Keratinocyte (primary cell): ENCODE measurements at regions not wholly inside any gene's neighbourhood (a gene's known extent, or its start where the extent isn't known, plus 50 kb on each side); places are given as distances from the start of the nearest gene placed in this dataset.

Experiments
- DNase-seq: peaks from one replicate; pipeline ENCODE4 v3.0.0-alpha.2; 2011; ENCODE audit warnings: low read depth, missing footprints, low spot score
- FAIRE-seq: peaks from 2 replicates; lab custom pipeline; 2011; peaks lifted over from hg19 to GRCh38; lab: Jason Lieb, UNC
- H2AFZ ChIP-seq: 2 replicates; pipeline ENCODE4 v1.6.0; 2012; ENCODE audit warnings: low read length, control low read depth, inconsistent platforms; ENCODE audit not compliant: control insufficient read depth
- H3K27ac ChIP-seq: 2 replicates; pipeline ENCODE4 v1.5.1; 2011; ENCODE audit warnings: low read length; ENCODE audit not compliant: control insufficient read depth, insufficient read depth
- H3K27me3 ChIP-seq: 3 replicates; pipeline ENCODE4 v1.6.0; 2011; ENCODE audit warnings: low read length; ENCODE audit not compliant: control insufficient read depth, insufficient read depth; ENCODE audit errors: extremely low read depth
- H3K36me3 ChIP-seq, 2 experiments: 2 replicates in 1 of 2; 3 replicates in 1 of 2; pipeline ENCODE4 v1.5.1; 2011; ENCODE audit warnings: low read length in 2 of 2, mild to moderate bottlenecking in 1 of 2; ENCODE audit not compliant: control insufficient read depth in 2 of 2, insufficient read depth in 2 of 2; ENCODE audit errors: extremely low read depth in 1 of 2
- H3K4me1 ChIP-seq: 3 replicates; pipeline ENCODE4 v1.5.1; 2011; ENCODE audit warnings: low read length; ENCODE audit not compliant: control insufficient read depth, insufficient read depth; ENCODE audit errors: extremely low read depth
- H3K4me2 ChIP-seq: 3 replicates; pipeline ENCODE4 v1.6.0; 2011; ENCODE audit warnings: low read depth, low read length; ENCODE audit not compliant: control insufficient read depth, insufficient read depth; ENCODE audit errors: extremely low read depth
- H3K4me3 ChIP-seq, 3 experiments: fragments of 200-600 bp in 1 of 3; sonication (generic) in 1 of 3; 2 replicates in 2 of 3; 3 replicates in 1 of 3; pipeline ENCODE4 v1.5.1; 2011 to 2016; ENCODE audit warnings: low read length in 3 of 3, mild to moderate bottlenecking in 3 of 3, control low read depth in 2 of 3, inconsistent platforms in 1 of 3, low read depth in 1 of 3, mixed read lengths in 1 of 3, mixed run types in 1 of 3, moderate library complexity in 1 of 3; ENCODE audit not compliant: control insufficient read depth in 2 of 3, insufficient read depth in 2 of 3; ENCODE audit errors: extremely low read depth in 1 of 3
- H3K79me2 ChIP-seq: 2 replicates; pipeline ENCODE4 v1.6.0; 2012; ENCODE audit warnings: low read length; ENCODE audit not compliant: control insufficient read depth, insufficient read depth
- H3K9ac ChIP-seq: 3 replicates; pipeline ENCODE4 v1.6.0; 2011; ENCODE audit warnings: low read length; ENCODE audit not compliant: control insufficient read depth, insufficient read depth; ENCODE audit errors: extremely low read depth
- H3K9me1 ChIP-seq: 3 replicates; pipeline ENCODE4 v1.6.0; 2011; ENCODE audit warnings: low read length; ENCODE audit not compliant: control insufficient read depth, insufficient read depth; ENCODE audit errors: extremely low read depth
- H3K9me3 ChIP-seq: 2 replicates; pipeline ENCODE4 v1.5.1; 2012; ENCODE audit warnings: low read depth, low read length; ENCODE audit not compliant: control insufficient read depth
- H4K20me1 ChIP-seq: 3 replicates; pipeline ENCODE4 v1.6.0; 2011; ENCODE audit warnings: low read length; ENCODE audit not compliant: control insufficient read depth, insufficient read depth; ENCODE audit errors: extremely low read depth
- EZH2 ChIP-seq: IDR thresholded peaks from one replicate; pipeline ENCODE4 v1.6.1; 2012; ENCODE audit warnings: inconsistent platforms, mild to moderate bottlenecking, low read length, moderate library complexity
- dilution Hi-C: fragments of 300-500 bp; cut with MboI; formaldehyde crosslinking; loops from one replicate; pipeline ENCODE4 v1.7.0; 2020; ENCODE audit warnings: low sequenced_read_pairs; ENCODE audit not compliant: extremely low pct_ligation_motif_present
- TF ChIP-seq, protein P1 (sequence below), 3 experiments: IDR thresholded peaks in 1 of 3; conservative IDR thresholded peaks in 1 of 3; optimal IDR thresholded peaks in 1 of 3; 2 replicates in 2 of 3; 3 replicates in 1 of 3; pipeline versions ENCODE3 to v1.5.1; 2011; ENCODE audit warnings: low read length in 3 of 3, mild to moderate bottlenecking in 3 of 3, moderate library complexity in 2 of 3, control low read depth in 1 of 3, inconsistent platforms in 1 of 3; ENCODE audit not compliant: insufficient read depth in 2 of 3; ENCODE audit errors: extremely low read depth in 1 of 3

DNA sequence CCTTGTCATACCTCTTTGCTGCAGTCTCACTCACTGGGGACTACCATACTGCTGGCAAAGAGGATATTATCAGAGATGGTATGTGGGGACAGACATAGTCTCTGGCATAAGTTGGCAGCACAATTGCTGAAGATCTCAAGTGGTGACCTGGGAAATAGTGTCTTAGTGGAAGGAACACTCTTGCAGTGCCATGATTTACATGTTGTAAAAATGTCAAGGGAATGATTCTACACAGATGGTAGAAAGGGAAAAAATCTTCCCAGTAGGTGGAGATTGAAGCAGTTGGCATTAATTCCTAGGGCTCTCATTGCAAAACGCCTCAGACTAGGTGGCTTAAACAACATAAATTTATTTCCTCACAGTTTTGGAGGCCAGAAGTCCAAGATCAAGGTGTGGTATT is 662.2 kb downstream of the DHX35 start:
- H3K9me1 ChIP-seq, result no peaks in the 10 kb centered on the region
- H3K4me2 ChIP-seq, result no peak overlapping the region
- no peak overlapping the region for H3K4me3 ChIP-seq
- TF ChIP-seq, protein P1, sequence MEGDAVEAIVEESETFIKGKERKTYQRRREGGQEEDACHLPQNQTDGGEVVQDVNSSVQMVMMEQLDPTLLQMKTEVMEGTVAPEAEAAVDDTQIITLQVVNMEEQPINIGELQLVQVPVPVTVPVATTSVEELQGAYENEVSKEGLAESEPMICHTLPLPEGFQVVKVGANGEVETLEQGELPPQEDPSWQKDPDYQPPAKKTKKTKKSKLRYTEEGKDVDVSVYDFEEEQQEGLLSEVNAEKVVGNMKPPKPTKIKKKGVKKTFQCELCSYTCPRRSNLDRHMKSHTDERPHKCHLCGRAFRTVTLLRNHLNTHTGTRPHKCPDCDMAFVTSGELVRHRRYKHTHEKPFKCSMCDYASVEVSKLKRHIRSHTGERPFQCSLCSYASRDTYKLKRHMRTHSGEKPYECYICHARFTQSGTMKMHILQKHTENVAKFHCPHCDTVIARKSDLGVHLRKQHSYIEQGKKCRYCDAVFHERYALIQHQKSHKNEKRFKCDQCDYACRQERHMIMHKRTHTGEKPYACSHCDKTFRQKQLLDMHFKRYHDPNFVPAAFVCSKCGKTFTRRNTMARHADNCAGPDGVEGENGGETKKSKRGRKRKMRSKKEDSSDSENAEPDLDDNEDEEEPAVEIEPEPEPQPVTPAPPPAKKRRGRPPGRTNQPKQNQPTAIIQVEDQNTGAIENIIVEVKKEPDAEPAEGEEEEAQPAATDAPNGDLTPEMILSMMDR (optimal IDR thresholded peaks at IDR 0.05 in 1 of 3, IDR thresholded peaks at IDR 0.05 in 1 of 3, conservative IDR thresholded peaks at IDR 0.05 in 1 of 3; ENCODE audit: extremely low read depth in 1 of 3, insufficient read depth in 2 of 3, low read length in 3 of 3), result no peak
- TF ChIP-seq EZH2, result no peak
- no peaks in the 10 kb centered on the region for H3K9me3 ChIP-seq
- no peak overlapping the region for H2AFZ ChIP-seq
- no peak for FAIRE-seq
- dilution Hi-C loops, result no loop called here
- no peak for DNase-seq
- no peak overlapping the region for H3K27ac ChIP-seq
- H3K27me3 ChIP-seq, result no peaks in the 10 kb centered on the region
- H3K9ac ChIP-seq, result no peak overlapping the region
- no peaks in the 10 kb centered on the region for H4K20me1 ChIP-seq
- peaks cover 3% of the 10 kb centered on the region for H3K4me1 ChIP-seq
- H3K36me3 ChIP-seq, result no peaks in the 10 kb centered on the region
- H3K79me2 ChIP-seq, result no peaks in the 10 kb centered on the region

DNA sequence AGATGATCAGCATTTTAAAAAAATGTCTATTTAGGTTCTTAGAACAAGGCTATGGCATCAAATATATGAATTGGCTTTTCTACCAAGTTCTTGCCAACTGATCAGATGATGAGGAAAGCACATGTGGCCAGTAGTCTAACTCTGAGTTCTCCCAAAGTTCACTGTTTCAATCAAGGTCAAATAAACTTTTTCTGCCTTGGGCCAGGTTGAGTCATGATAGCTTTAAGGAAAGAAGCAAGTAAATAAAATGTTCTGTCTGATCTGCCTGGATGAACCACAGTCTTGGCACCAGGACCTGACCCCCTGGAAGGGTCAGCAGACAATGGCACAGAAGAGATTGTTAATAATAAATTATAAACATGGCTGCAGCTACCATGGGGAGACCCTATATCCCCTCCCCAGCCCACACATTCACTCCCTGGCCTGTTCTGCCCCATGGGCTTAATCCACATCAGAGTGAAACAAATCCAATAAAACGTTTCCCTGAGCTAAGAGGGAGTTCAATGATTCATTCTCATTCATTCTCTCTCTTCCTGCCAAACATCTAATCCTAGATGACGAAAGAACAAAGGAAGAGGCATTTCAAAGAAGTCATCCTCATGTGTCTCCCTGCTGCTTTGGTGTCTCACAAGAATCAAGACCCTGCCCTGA is 661.6 kb downstream of the DHX35 start:
- H3K79me2 ChIP-seq, result no peaks in the 10 kb centered on the region
- H3K36me3 ChIP-seq, result no peaks in the 10 kb centered on the region
- H4K20me1 ChIP-seq, result no peaks in the 10 kb centered on the region
- dilution Hi-C loops, result no loop called here
- no peak overlapping the region for H2AFZ ChIP-seq
- no peak overlapping the region for H3K4me2 ChIP-seq
- no peak for DNase-seq
- no peak for TF ChIP-seq EZH2
- TF ChIP-seq, protein P1 (optimal IDR thresholded peaks at IDR 0.05 in 1 of 3, IDR thresholded peaks at IDR 0.05 in 1 of 3, conservative IDR thresholded peaks at IDR 0.05 in 1 of 3; ENCODE audit: extremely low read depth in 1 of 3, insufficient read depth in 2 of 3, low read length in 3 of 3), result no peak
- no peak overlapping the region for H3K9ac ChIP-seq
- H3K9me3 ChIP-seq, result no peaks in the 10 kb centered on the region
- FAIRE-seq, result peak; percentile 52
- no peaks in the 10 kb centered on the region for H3K9me1 ChIP-seq
- H3K27me3 ChIP-seq, result no peaks in the 10 kb centered on the region
- no peak overlapping the region for H3K27ac ChIP-seq
- H3K4me1 ChIP-seq, result peaks cover 3% of the 10 kb centered on the region
- no peak overlapping the region for H3K4me3 ChIP-seq
